Endothelial cell (in vitro differentiated cells): ENCODE measurements at regions not wholly inside any gene's neighbourhood (a gene's known extent, or its start where the extent isn't known, plus 50 kb on each side); places are given as distances from the start of the nearest gene placed in this dataset.

ENCODE experiments used
- DNase-seq: peaks from one replicate; pipeline ENCODE4 v3.0.0; 2021; ENCODE audit warnings: low spot score
- H3K27ac Mint-ChIP-seq: one replicate; pipeline ENCODE4 v1.8.0; 2021; ENCODE audit warnings: mixed read lengths, inconsistent platforms; ENCODE audit not compliant: unreplicated experiment
- H3K27me3 Mint-ChIP-seq: one replicate; pipeline ENCODE4 v1.8.0; 2021; ENCODE audit warnings: mild to moderate bottlenecking, moderate library complexity, mixed read lengths, inconsistent platforms; ENCODE audit not compliant: unreplicated experiment
- H3K36me3 Mint-ChIP-seq: one replicate; pipeline ENCODE4 v1.8.0; 2021; ENCODE audit warnings: mild to moderate bottlenecking, low read depth, mixed read lengths, inconsistent platforms; ENCODE audit not compliant: unreplicated experiment
- H3K4me1 Mint-ChIP-seq: one replicate; pipeline ENCODE4 v1.8.0; 2021; ENCODE audit warnings: mild to moderate bottlenecking, mixed read lengths, inconsistent platforms; ENCODE audit not compliant: unreplicated experiment
- H3K4me3 Mint-ChIP-seq: one replicate; pipeline ENCODE4 v1.8.0; 2021; ENCODE audit warnings: mild to moderate bottlenecking, mixed read lengths, inconsistent platforms; ENCODE audit not compliant: unreplicated experiment
- H3K9me3 Mint-ChIP-seq: one replicate; pipeline ENCODE4 v1.8.0; 2021; ENCODE audit warnings: mixed read lengths, inconsistent platforms; ENCODE audit not compliant: unreplicated experiment
- CTCF ChIP-seq: fragments of 200-600 bp; sonication (generic); IDR thresholded peaks from one replicate; pipeline ENCODE4 v1.5.0; 2021; ENCODE audit warnings: antibody characterized with exemption; ENCODE audit not compliant: unreplicated experiment

GRCh38 chr11:112451250-112451649 lies 190.6 kb upstream of the PLET1 start:
- peaks cover 2% of the 10 kb centered on the region for H3K27me3 Mint-ChIP-seq
- H3K4me3 Mint-ChIP-seq: no peak overlapping the region
- no peaks in the 10 kb centered on the region for H3K36me3 Mint-ChIP-seq
- no peak for DNase-seq
- H3K9me3 Mint-ChIP-seq: no peaks in the 10 kb centered on the region
- TF ChIP-seq CTCF: no peak
- peaks cover 15% of the 10 kb centered on the region for H3K4me1 Mint-ChIP-seq
- no peak overlapping the region for H3K27ac Mint-ChIP-seq

- peak; percentile 51 for DNase-seq
Measured at GRCh38 chr11:112453601-112454577, 193.2 kb upstream of the PLET1 start.

DNA sequence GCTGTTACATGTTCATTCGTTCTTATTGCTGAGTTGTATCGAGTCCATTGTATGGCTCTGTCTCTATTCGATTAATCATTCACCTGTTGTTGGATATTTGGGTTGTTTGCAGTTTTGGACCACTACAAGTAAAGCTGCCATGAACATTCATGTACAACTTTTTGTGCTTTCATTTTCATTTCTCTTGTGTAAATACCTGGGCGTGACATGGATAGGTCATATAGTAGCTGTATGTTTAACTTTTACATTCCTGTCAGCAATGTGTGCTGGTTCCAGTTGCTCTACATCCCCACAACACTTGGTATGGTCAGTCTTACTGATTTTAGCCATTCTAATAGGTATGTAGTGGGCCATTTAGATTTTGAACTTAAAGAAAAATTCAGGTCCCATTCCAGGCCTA lies 194.2 kb upstream of the PLET1 start:
- Mint-ChIP-seq H3K4me3 (no peak overlapping the region), H3K9me3 (no peaks in the 10 kb centered on the region), H3K4me1 (peaks cover 11% of the 10 kb centered on the region), H3K27me3 (peaks cover 2% of the 10 kb centered on the region), H3K36me3 (no peaks in the 10 kb centered on the region), H3K27ac (no peak overlapping the region)
- DNase-seq: no peak
- TF ChIP-seq CTCF: no peak

More at GRCh38 chr11:112453601-112454577, 193.2 kb upstream of the PLET1 start:
- Mint-ChIP-seq H3K4me1 (peaks cover 13% of the 10 kb centered on the region), H3K9me3 (no peaks in the 10 kb centered on the region), H3K36me3 (no peaks in the 10 kb centered on the region), H3K27me3 (peaks cover 2% of the 10 kb centered on the region), H3K27ac (no peak overlapping the region), H3K4me3 (no peak overlapping the region)
- peak; percentile 43 for TF ChIP-seq CTCF

DNA sequence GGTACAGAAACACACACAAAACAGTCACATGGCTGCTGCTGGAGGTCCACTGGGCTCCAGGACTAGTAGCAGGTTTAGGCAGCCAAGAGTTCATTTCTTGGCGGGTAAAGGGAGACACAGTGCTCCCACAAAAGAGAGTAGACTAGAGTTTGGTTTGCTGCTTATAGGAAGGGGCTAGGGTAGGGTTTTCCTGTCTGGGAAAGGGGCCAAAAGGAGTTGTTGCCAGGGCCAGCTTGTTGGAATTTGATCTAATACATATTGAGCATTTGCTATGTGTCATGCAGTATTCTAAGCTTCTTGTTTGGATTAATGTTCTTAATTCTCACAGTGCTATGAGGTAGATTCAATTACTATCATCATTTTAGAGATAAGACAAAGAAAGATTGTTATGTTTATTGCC lies 195.1 kb upstream of the PLET1 start:
- no peak for TF ChIP-seq CTCF
- DNase-seq: no peak
- H3K27ac Mint-ChIP-seq: no peak overlapping the region
- H3K4me1 Mint-ChIP-seq: peaks cover 11% of the 10 kb centered on the region
- H3K27me3 Mint-ChIP-seq: peaks cover 2% of the 10 kb centered on the region
- H3K4me3 Mint-ChIP-seq: no peak overlapping the region
- H3K9me3 Mint-ChIP-seq: no peaks in the 10 kb centered on the region
- H3K36me3 Mint-ChIP-seq: no peaks in the 10 kb centered on the region

DNA sequence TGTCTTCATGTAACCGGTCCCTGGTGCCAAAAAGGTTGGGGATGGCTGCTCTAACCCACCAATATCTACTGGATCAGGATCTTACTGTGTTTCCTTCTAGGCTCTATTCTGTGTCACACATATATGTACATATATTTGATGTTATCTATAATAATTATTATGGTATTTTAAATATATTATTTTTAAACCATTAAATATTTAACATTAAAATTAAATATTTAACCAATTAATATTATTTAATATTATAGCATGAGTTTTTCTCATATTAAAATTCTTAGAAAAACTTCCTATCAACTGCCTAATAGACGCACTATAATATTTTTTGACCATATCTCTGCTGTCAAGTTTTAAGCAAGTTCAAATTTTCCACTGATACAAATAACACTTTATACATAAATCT lies 196.9 kb upstream of the PLET1 start:
- H3K27me3 Mint-ChIP-seq: peaks cover 2% of the 10 kb centered on the region
- no peaks in the 10 kb centered on the region for H3K9me3 Mint-ChIP-seq
- H3K27ac Mint-ChIP-seq: no peak overlapping the region
- DNase-seq: no peak
- no peak overlapping the region for H3K4me3 Mint-ChIP-seq
- peaks cover 6% of the 10 kb centered on the region for H3K4me1 Mint-ChIP-seq
- H3K36me3 Mint-ChIP-seq: no peaks in the 10 kb centered on the region
- no peak for TF ChIP-seq CTCF
